ENCODE measurements at regions not wholly inside any gene's neighbourhood (a gene's known extent, or its start where the extent isn't known, plus 50 kb on each side); places are given as distances from the start of the nearest gene placed in this dataset.

DNA sequence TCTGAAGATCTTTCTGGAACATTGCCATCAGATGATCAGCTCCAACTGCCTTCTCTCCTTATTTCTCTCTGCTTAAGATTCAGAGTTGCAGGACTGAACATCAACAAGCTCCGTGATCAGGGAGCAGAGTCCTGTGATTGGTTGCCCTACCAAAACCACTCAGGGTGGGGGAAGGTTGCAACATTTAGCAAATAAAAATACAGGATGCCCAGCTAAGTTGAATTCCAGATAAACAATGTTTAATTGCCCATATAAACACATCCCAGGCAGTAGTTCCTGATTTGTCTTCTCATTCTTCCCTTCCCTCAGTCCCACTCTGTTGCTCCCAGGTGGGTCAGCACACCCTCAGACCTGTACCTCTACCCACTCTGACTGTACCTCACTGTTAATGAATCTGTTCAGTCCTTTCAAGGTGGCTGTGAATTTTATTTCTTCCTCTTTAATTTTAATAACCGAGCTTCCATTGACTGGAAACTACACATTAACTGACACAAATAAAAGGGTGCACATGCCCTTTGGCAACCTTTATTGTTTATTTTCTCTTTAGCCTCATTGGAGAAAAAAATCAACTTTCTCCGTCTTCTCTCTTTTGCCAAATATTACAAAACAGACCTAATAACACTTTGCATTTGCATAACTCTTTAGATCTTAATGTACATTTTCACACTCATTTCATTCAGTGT, 167.1 kb upstream of the PKDCC start:
- no peak overlapping the region for H3K27ac Mint-ChIP-seq (ENCODE audit: unreplicated experiment)
- TF ChIP-seq, protein P1, sequence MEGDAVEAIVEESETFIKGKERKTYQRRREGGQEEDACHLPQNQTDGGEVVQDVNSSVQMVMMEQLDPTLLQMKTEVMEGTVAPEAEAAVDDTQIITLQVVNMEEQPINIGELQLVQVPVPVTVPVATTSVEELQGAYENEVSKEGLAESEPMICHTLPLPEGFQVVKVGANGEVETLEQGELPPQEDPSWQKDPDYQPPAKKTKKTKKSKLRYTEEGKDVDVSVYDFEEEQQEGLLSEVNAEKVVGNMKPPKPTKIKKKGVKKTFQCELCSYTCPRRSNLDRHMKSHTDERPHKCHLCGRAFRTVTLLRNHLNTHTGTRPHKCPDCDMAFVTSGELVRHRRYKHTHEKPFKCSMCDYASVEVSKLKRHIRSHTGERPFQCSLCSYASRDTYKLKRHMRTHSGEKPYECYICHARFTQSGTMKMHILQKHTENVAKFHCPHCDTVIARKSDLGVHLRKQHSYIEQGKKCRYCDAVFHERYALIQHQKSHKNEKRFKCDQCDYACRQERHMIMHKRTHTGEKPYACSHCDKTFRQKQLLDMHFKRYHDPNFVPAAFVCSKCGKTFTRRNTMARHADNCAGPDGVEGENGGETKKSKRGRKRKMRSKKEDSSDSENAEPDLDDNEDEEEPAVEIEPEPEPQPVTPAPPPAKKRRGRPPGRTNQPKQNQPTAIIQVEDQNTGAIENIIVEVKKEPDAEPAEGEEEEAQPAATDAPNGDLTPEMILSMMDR (IDR thresholded peaks at IDR 0.05) = no peak
- no peaks in the 10 kb centered on the region for H3K9me3 Mint-ChIP-seq (ENCODE audit: low read depth)
- no peaks in the 10 kb centered on the region for H3K27me3 Mint-ChIP-seq (ENCODE audit: low read depth)
- H3K4me3 Mint-ChIP-seq (ENCODE audit: unreplicated experiment) = no peak overlapping the region
- DNase-seq (ENCODE audit: low spot score) = no peak
- no peaks in the 10 kb centered on the region for H3K36me3 Mint-ChIP-seq (ENCODE audit: low read depth)
- H3K4me1 Mint-ChIP-seq (ENCODE audit: low read depth) = peaks cover 10% of the 10 kb centered on the region

GRCh38 chr2:41881249-41881648, 166.6 kb upstream of the PKDCC start:
- no peaks in the 10 kb centered on the region for H3K9me3 Mint-ChIP-seq (ENCODE audit: low read depth)
- no peak overlapping the region for H3K27ac Mint-ChIP-seq (ENCODE audit: unreplicated experiment)
- peaks cover 15% of the 10 kb centered on the region for H3K4me1 Mint-ChIP-seq (ENCODE audit: low read depth)
- TF ChIP-seq, protein P1 (IDR thresholded peaks at IDR 0.05) = no peak
- H3K27me3 Mint-ChIP-seq (ENCODE audit: low read depth) = no peaks in the 10 kb centered on the region
- no peaks in the 10 kb centered on the region for H3K36me3 Mint-ChIP-seq (ENCODE audit: low read depth)
- DNase-seq (ENCODE audit: low spot score) = no peak
- H3K4me3 Mint-ChIP-seq (ENCODE audit: unreplicated experiment) = no peak overlapping the region

GRCh38 chr2:41884718-41885117, 163.1 kb upstream of the PKDCC start:
- H3K9me3 Mint-ChIP-seq (ENCODE audit: low read depth) = no peaks in the 10 kb centered on the region
- H3K27ac Mint-ChIP-seq (ENCODE audit: unreplicated experiment) = no peak overlapping the region
- peaks cover 2% of the 10 kb centered on the region for H3K36me3 Mint-ChIP-seq (ENCODE audit: low read depth)
- no peak overlapping the region for H3K4me3 Mint-ChIP-seq (ENCODE audit: unreplicated experiment)
- H3K4me1 Mint-ChIP-seq (ENCODE audit: low read depth) = peaks cover 19% of the 10 kb centered on the region
- no peak for DNase-seq (ENCODE audit: low spot score)
- TF ChIP-seq, protein P1 (IDR thresholded peaks at IDR 0.05) = no peak
- H3K27me3 Mint-ChIP-seq (ENCODE audit: low read depth) = no peaks in the 10 kb centered on the region

DNA sequence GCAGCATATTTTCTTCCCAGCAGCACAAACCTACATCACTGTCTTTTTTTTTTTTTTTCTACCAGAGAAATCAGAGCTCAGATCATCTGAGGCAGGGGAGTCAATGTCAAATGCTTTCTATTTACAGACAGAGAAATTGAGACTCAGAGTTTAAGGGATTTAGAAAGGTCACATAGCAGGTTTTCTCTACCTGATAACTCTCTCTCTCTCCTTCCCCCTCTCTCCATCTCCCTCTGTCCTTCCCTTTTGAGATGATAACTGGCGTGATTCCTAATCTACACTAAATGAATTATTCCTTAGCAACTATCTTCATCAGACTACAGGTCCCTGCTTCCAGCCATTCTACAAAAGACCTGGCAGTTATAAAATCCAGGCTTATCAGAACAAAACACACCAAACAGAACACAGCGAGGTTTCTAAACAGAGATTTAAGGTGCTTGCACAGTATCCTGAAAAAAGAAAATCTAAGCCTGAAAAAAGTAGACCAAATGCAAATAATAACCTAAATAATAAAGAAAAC, 161.6 kb upstream of the PKDCC start:
- H3K27ac Mint-ChIP-seq (ENCODE audit: unreplicated experiment) = peak overlapping the region; percentile 66
- no peaks in the 10 kb centered on the region for H3K27me3 Mint-ChIP-seq (ENCODE audit: low read depth)
- H3K36me3 Mint-ChIP-seq (ENCODE audit: low read depth) = peaks cover 2% of the 10 kb centered on the region
- DNase-seq (ENCODE audit: low spot score) = no peak
- peaks cover 23% of the 10 kb centered on the region for H3K4me1 Mint-ChIP-seq (ENCODE audit: low read depth)
- H3K4me3 Mint-ChIP-seq (ENCODE audit: unreplicated experiment) = no peak overlapping the region
- H3K9me3 Mint-ChIP-seq (ENCODE audit: low read depth) = no peaks in the 10 kb centered on the region
- TF ChIP-seq, protein P1 (IDR thresholded peaks at IDR 0.05) = no peak

GRCh38 chr2:41886757-41887156, 161.1 kb upstream of the PKDCC start:
- H3K36me3 Mint-ChIP-seq (ENCODE audit: low read depth) = peaks cover 2% of the 10 kb centered on the region
- TF ChIP-seq, protein P1 (IDR thresholded peaks at IDR 0.05) = no peak
- H3K27ac Mint-ChIP-seq (ENCODE audit: unreplicated experiment) = peak overlapping the region; percentile 66
- H3K4me1 Mint-ChIP-seq (ENCODE audit: low read depth) = peaks cover 27% of the 10 kb centered on the region
- DNase-seq (ENCODE audit: low spot score) = no peak
- H3K4me3 Mint-ChIP-seq (ENCODE audit: unreplicated experiment) = no peak overlapping the region
- no peaks in the 10 kb centered on the region for H3K9me3 Mint-ChIP-seq (ENCODE audit: low read depth)
- H3K27me3 Mint-ChIP-seq (ENCODE audit: low read depth) = no peaks in the 10 kb centered on the region

All from chondrocyte (in vitro differentiated cells).